ENCODE measurements at regions not wholly inside any gene's neighbourhood (a gene's known extent, or its start where the extent isn't known, plus 50 kb on each side); places are given as distances from the start of the nearest gene placed in this dataset.

- BruUV-seq (replicated peaks): no TSS peak
- RAD21 ChIA-PET (ENCODE audit: unreplicated experiment): no interaction called here
- Histone ChIP-seq H4K20me1 (ENCODE audit: control insufficient read depth, insufficient read depth) (no peaks in the 10 kb centered on the region), H3K27ac (ENCODE audit: control insufficient read depth, insufficient read depth) (no peak overlapping the region), H3K9ac (ENCODE audit: control insufficient read depth, insufficient read depth, low read length) (no peak overlapping the region), H3K4me3 (no peak overlapping the region), H3K79me2 (ENCODE audit: control insufficient read depth, insufficient read depth, low read length) (no peaks in the 10 kb centered on the region), H3K4me2 (ENCODE audit: control insufficient read depth, insufficient read depth) (no peak overlapping the region), H3K27me3 (replicated peaks in 1 of 2; ENCODE audit: control insufficient read depth in 2 of 2, insufficient read depth in 2 of 2, low read length in 1 of 2) (no peaks in the 10 kb centered on the region), H3K36me3 (ENCODE audit: control insufficient read depth in 2 of 2, insufficient read depth in 2 of 2, low read length in 1 of 2) (no peaks in the 10 kb centered on the region), H3K4me1 (ENCODE audit: control insufficient read depth, insufficient read depth, low read length) (no peaks in the 10 kb centered on the region), H3K9me3 (replicated peaks; ENCODE audit: control insufficient read depth, insufficient read depth, low read length) (no peaks in the 10 kb centered on the region), H2AFZ (ENCODE audit: control insufficient read depth, low read depth, low read length) (no peak overlapping the region)
- DNase-seq (ENCODE audit: low read depth, low spot score): no peak
- in situ Hi-C loops (cut with MboI) (no loop called here), intact Hi-C loops (cut with micrococcal nuclease; ENCODE audit: unreplicated experiment) (no loop called here)
- POLR2A ChIA-PET: no interaction called here
- FAIRE-seq: no peak
- CTCF ChIA-PET: no interaction called here
- 33% methylated on average over 4 of the region's 4 CpGs for WGBS (ENCODE audit: insufficient coverage, insufficient replicate concordance, low lambda C conversion rate, missing lambda C conversion rate)
- TF ChIP-seq FOXM1 (IDR thresholded peaks at IDR 0.05; ENCODE audit: low read depth, low read length) (no peak), DPF2 (IDR thresholded peaks at IDR 0.05) (no peak), SUZ12 (IDR thresholded peaks at IDR 0.05; ENCODE audit: unreplicated experiment) (no peak), E4F1 (IDR thresholded peaks at IDR 0.05; ENCODE audit: borderline replicate concordance, partially characterized antibody) (no peak), ZNF24 (IDR thresholded peaks at IDR 0.05) (no peak), TCF3 (IDR thresholded peaks at IDR 0.05; ENCODE audit: borderline replicate concordance, insufficient read depth, low read depth, low read length) (no peak), TCF12 (IDR thresholded peaks at IDR 0.05; ENCODE audit: low read depth, low read length) (no peak), SUPT20H (IDR thresholded peaks at IDR 0.05; ENCODE audit: borderline replicate concordance, control insufficient read depth, low read depth, low read length) (no peak), SREBF1 (IDR thresholded peaks at IDR 0.05; ENCODE audit: low read length) (no peak), BCL11A (IDR thresholded peaks at IDR 0.05; ENCODE audit: low read depth, low read length) (no peak)
- ATAC-seq: no peak
- SMC1A ChIA-PET (ENCODE audit: uncharacterized antibody, unreplicated experiment): no interaction called here
These were observed 455.3 kb downstream of the PDHA2 start for GRCh38 chr4:96295143-96295741.

All from GM12878 (cell line).